ACC112 (cell line): ENCODE measurements at regions not wholly inside any gene's neighbourhood (a gene's known extent, or its start where the extent isn't known, plus 50 kb on each side); places are given as distances from the start of the nearest gene placed in this dataset.
A peak's percentile ranks its signal among the peaks of the same experiment; 100 is the strongest.
"Not testable (repeated sequence)": the region's sequence is repeated elsewhere in the genome, so short reads cannot be mapped to it uniquely, and the experiment has no call there.

Experiments used
- H2AFZ ChIP-seq: fragments of 200-600 bp; sonication (generic); one replicate; pipeline ENCODE4 v1.6.0; 2017; ENCODE audit warnings: antibody characterized with exemption, low read length; ENCODE audit not compliant: unreplicated experiment
- H3K27ac ChIP-seq: fragments of 200-600 bp; sonication (generic); 2 replicates; pipeline ENCODE4 v1.5.1; 2014; ENCODE audit warnings: low read depth, mild to moderate bottlenecking, antibody characterized with exemption, low read length, moderate library complexity
- H3K27me3 ChIP-seq: fragments of 200-600 bp; sonication (generic); 2 replicates; pipeline ENCODE4 v1.6.1; 2014; ENCODE audit warnings: mild to moderate bottlenecking, antibody characterized with exemption, low read length, moderate library complexity, mixed read lengths; ENCODE audit not compliant: insufficient read depth
- H3K36me3 ChIP-seq: fragments of 200-600 bp; sonication (generic); 2 replicates; pipeline ENCODE4 v1.6.1; 2016; ENCODE audit warnings: mild to moderate bottlenecking, antibody characterized with exemption, low read length, moderate library complexity, mixed read lengths; ENCODE audit not compliant: insufficient read depth
- H3K4me1 ChIP-seq: fragments of 200-600 bp; sonication (generic); one replicate; pipeline ENCODE4 v1.6.1; 2016; ENCODE audit warnings: low read length, mixed read lengths; ENCODE audit not compliant: insufficient read depth, unreplicated experiment, control insufficient read depth
- H3K4me3 ChIP-seq: fragments of 200-600 bp; sonication (generic); 2 replicates; pipeline ENCODE4 v1.5.1; 2014; ENCODE audit warnings: mild to moderate bottlenecking, low read depth, low read length
- H3K79me2 ChIP-seq: fragments of 200-600 bp; sonication (generic); one replicate; pipeline ENCODE4 v1.6.0; 2016; ENCODE audit warnings: low read length; ENCODE audit not compliant: control insufficient read depth, unreplicated experiment, insufficient read depth

DNA sequence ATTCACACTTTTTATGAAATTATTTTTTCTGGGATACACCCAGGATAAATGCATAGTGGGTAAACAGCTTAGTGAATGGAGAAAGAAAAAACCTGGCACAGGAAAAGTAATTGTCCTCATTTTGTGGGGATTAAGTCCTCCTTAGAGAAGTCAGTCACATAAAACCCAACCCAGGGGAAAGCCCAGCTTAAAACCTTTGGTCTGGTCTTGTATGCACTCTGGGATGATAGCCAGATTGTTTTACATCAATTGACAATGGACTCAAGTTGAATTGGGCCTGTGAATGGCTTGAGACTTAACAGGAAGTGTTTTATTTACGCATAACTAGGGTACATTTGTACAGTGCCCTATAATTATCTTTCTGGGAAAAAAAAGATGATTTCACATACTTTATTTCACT is 561.3 kb upstream of the GRIA3 start:
- peaks cover 8% of the 10 kb centered on the region for H3K4me1 ChIP-seq
- no peaks in the 10 kb centered on the region for H3K79me2 ChIP-seq
- no peak overlapping the region for H3K4me3 ChIP-seq
- H3K36me3 ChIP-seq = no peaks in the 10 kb centered on the region
- H2AFZ ChIP-seq = no peak overlapping the region
- no peaks in the 10 kb centered on the region for H3K27me3 ChIP-seq
- no peak overlapping the region for H3K27ac ChIP-seq

DNA sequence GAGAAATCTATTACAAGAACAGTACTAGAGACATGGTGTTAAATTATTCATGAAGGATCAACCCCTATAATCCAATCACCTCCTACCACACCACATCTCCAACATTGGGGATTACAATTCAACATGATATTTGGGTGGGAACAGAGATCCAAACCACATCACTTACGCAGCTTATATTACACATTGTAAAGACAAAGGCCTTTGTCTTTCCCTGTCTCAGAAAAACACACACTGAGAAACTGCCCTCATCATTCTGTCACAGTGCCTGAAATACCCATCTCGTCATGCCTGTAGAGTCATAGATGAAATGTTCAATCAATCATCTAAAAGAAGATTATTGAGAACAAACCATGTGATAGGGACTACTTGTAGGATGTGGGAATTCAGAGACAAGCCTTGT is 558.8 kb upstream of the GRIA3 start:
- Histone ChIP-seq H2AFZ (no peak overlapping the region), H3K36me3 (no peaks in the 10 kb centered on the region), H3K27me3 (no peaks in the 10 kb centered on the region), H3K79me2 (no peaks in the 10 kb centered on the region), H3K4me3 (no peak overlapping the region), H3K27ac (no peak overlapping the region), H3K4me1 (peaks cover 8% of the 10 kb centered on the region)

DNA sequence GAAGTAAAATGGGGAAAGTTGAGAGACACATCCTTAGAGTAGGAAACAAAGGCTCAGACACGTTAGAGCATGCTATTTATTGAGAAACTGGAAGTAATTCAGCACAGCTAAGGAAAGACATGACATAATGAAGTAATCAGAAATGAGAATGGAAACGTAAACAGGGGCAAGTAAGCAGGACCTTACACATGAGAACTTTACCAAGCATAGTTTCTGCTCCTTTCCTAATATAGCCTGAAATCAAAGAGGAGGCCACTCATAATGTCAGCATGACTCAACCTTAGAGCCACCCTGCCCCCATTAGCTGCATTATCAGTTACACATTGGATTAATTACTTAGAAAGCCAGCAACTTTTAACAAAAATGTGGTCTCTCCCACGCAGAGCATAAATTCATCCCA is 558.3 kb upstream of the GRIA3 start:
- Histone ChIP-seq H3K27me3 (no peaks in the 10 kb centered on the region), H2AFZ (peak overlapping the region; percentile 38), H3K79me2 (no peaks in the 10 kb centered on the region), H3K4me3 (no peak overlapping the region), H3K27ac (no peak overlapping the region), H3K4me1 (peaks cover 8% of the 10 kb centered on the region), H3K36me3 (no peaks in the 10 kb centered on the region)

GRCh38 chrX:122626871-122627270 is 557.2 kb upstream of the GRIA3 start:
- peaks cover 8% of the 10 kb centered on the region for H3K4me1 ChIP-seq
- H2AFZ ChIP-seq = no peak overlapping the region
- no peaks in the 10 kb centered on the region for H3K79me2 ChIP-seq
- H3K27ac ChIP-seq = no peak overlapping the region
- no peaks in the 10 kb centered on the region for H3K36me3 ChIP-seq
- no peak overlapping the region for H3K4me3 ChIP-seq
- no peaks in the 10 kb centered on the region for H3K27me3 ChIP-seq

DNA sequence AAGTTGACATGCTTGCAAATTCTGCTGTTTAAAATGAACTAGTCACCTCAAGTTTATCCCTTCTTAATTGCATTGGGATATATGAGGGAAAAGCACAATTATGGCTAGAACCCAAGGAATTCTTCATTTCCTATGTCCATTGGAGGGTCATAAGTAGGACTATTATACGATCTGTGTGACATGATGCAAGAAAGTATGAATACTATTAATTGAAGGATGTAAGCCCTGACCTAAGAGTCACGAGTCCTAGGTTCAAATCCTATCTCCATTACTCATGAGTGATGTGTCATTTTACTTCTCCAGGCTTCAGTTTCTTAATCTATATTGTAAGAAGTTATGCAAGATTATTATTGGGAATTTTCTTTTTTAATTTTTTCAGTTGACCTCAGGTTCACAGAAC is 542.9 kb upstream of the GRIA3 start:
- Histone ChIP-seq H3K36me3 (no peaks in the 10 kb centered on the region), H3K27me3 (no peaks in the 10 kb centered on the region), H3K79me2 (no peaks in the 10 kb centered on the region), H2AFZ (no peak overlapping the region), H3K4me1 (peaks cover 5% of the 10 kb centered on the region), H3K4me3 (no peak overlapping the region), H3K27ac (no peak overlapping the region)

GRCh38 chrX:122641826-122642225 is 542.3 kb upstream of the GRIA3 start:
- Histone ChIP-seq H3K4me3 (no peak overlapping the region), H3K4me1 (peaks cover 5% of the 10 kb centered on the region), H2AFZ (no peak overlapping the region), H3K27ac (peak overlapping the region; percentile 37; the same call in 1 of the 2 replicates), H3K79me2 (no peaks in the 10 kb centered on the region), H3K36me3 (no peaks in the 10 kb centered on the region), H3K27me3 (no peaks in the 10 kb centered on the region)

DNA sequence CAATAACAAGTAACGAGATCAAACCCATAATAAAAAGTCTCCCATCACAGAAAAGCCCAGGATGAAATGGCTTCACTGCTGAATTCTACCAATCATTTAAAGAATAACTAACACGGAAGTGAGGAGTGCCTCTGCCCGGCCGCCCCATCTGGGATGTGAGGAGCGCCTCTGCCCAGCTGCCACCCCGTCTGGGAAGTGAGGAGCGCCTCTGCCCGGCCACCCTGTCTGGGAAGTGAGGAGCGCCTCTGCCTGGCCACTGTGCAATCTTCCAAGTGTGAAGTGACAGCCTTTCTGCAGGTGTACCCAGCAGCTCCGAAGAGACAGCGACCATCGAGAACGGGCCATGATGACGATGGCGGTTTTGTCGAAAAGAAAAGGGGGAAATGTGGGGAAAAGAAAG is 528.8 kb upstream of the GRIA3 start:
- not testable (repeated sequence) for H3K4me1 ChIP-seq, H3K79me2 ChIP-seq, H3K27me3 ChIP-seq, H3K4me3 ChIP-seq, H2AFZ ChIP-seq, H3K27ac ChIP-seq, H3K36me3 ChIP-seq

GRCh38 chrX:122666601-122667000 is 517.5 kb upstream of the GRIA3 start:
- no peak overlapping the region for H3K4me3 ChIP-seq
- no peaks in the 10 kb centered on the region for H3K36me3 ChIP-seq
- no peak overlapping the region for H3K27ac ChIP-seq
- H3K4me1 ChIP-seq = no peaks in the 10 kb centered on the region
- no peak overlapping the region for H2AFZ ChIP-seq
- no peaks in the 10 kb centered on the region for H3K27me3 ChIP-seq
- no peaks in the 10 kb centered on the region for H3K79me2 ChIP-seq

GRCh38 chrX:122667667-122668066 is 516.4 kb upstream of the GRIA3 start:
- Histone ChIP-seq H3K36me3 (no peaks in the 10 kb centered on the region), H3K27me3 (no peaks in the 10 kb centered on the region), H3K4me1 (no peaks in the 10 kb centered on the region), H3K4me3 (no peak overlapping the region), H3K27ac (no peak overlapping the region), H2AFZ (no peak overlapping the region), H3K79me2 (no peaks in the 10 kb centered on the region)

- Histone ChIP-seq H3K4me3 (no peak overlapping the region), H3K27ac (no peak overlapping the region), H2AFZ (no peak overlapping the region), H3K27me3 (no peaks in the 10 kb centered on the region), H3K4me1 (no peaks in the 10 kb centered on the region), H3K36me3 (no peaks in the 10 kb centered on the region), H3K79me2 (no peaks in the 10 kb centered on the region)
Observed at GRCh38 chrX:122703762-122704161, 480.3 kb upstream of the GRIA3 start.

DNA sequence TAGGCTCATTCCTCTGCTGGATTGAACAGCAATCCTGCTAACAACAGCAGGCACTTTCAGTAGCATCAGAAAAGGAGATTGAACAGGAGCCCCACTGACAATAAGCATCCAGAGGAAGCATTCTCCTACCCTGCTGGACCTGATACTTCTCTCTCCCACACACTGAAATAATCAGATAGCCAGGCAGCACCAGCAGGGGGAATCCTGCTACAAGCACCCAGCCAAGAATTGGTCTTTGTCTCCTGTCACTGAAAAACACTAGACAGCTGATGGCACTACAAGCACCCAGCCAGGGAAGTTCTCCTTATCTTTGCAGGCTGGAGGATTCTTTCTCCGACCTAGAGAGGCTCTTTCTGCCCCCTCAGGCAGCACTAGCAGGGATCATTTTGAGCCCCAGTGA is 444.3 kb upstream of the GRIA3 start:
- Histone ChIP-seq H3K36me3 (no peaks in the 10 kb centered on the region), H2AFZ (no peak overlapping the region), H3K4me3 (no peak overlapping the region), H3K27ac (no peak overlapping the region), H3K27me3 (no peaks in the 10 kb centered on the region), H3K79me2 (no peaks in the 10 kb centered on the region), H3K4me1 (no peaks in the 10 kb centered on the region)

DNA sequence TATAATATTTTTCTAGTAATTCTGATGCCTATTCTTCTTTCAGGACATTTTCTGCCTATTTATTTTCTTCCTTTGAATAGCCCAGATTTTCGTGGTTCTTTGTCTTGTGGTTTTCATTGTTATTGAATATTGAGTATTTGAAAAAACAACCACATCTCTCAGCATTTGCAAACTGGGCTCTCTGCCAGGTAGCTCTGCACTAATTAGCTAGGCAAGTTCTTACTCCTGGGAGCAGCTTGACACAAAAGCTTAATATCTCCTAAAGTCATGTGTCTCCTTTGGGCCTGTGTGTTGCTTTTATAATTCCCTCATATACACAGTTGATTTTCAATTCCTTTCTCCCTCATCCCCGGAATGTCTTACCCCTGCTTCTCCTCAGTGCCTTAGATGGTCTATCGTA is 413.5 kb upstream of the GRIA3 start:
- Histone ChIP-seq H3K36me3 (no peaks in the 10 kb centered on the region), H3K79me2 (no peaks in the 10 kb centered on the region), H2AFZ (no peak overlapping the region), H3K4me1 (no peaks in the 10 kb centered on the region), H3K27me3 (no peaks in the 10 kb centered on the region), H3K4me3 (no peak overlapping the region), H3K27ac (no peak overlapping the region)
